H4 (cell line): ENCODE measurements at regions not wholly inside any gene's neighbourhood (a gene's known extent, or its start where the extent isn't known, plus 50 kb on each side); places are given as distances from the start of the nearest gene placed in this dataset.

ENCODE experiments used
- DNase-seq: peaks from one replicate; pipeline ENCODE4 v3.0.0-alpha.2; 2015; ENCODE audit warnings: low spot score

- DNase-seq = no peak
Measured at GRCh38 chr21:35938446-35938845, 121.9 kb downstream of the SETD4 start.

GRCh38 chr21:35933466-35933865, 126.9 kb downstream of the SETD4 start:
- DNase-seq = peak; percentile 70

- DNase-seq = peak; percentile 47
Measured at GRCh38 chr21:35932232-35932911, 128.0 kb downstream of the SETD4 start.

GRCh38 chr21:35929901-35930300, 130.4 kb downstream of the SETD4 start:
- DNase-seq = no peak

- no peak for DNase-seq
Measured at GRCh38 chr21:35927262-35927661, 133.1 kb downstream of the SETD4 start.

- no peak for DNase-seq
Measured at GRCh38 chr21:35926003-35926740, 134.2 kb downstream of the SETD4 start.

- peak; percentile 55 for DNase-seq
Measured at GRCh38 chr21:35925497-35925896, 134.8 kb downstream of the SETD4 start.

- DNase-seq = peak; percentile 87
Measured at GRCh38 chr21:35924714-35925301, 135.5 kb downstream of the SETD4 start.

GRCh38 chr21:35923971-35924370, 136.4 kb downstream of the SETD4 start:
- no peak for DNase-seq

- no peak for DNase-seq
Measured at GRCh38 chr21:35922618-35923017, 137.7 kb downstream of the SETD4 start.

- no peak for DNase-seq
Measured at GRCh38 chr21:35921471-35921870, 138.9 kb downstream of the SETD4 start.

GRCh38 chr21:35920436-35920835, 139.9 kb downstream of the SETD4 start:
- DNase-seq = no peak

GRCh38 chr21:35915030-35915429, 145.3 kb downstream of the SETD4 start:
- DNase-seq = no peak

GRCh38 chr21:35911412-35912191, 148.7 kb downstream of the SETD4 start:
- DNase-seq = no peak

GRCh38 chr21:35909456-35910223, 150.7 kb downstream of the SETD4 start:
- no peak for DNase-seq

- no peak for DNase-seq
Measured at GRCh38 chr21:35908311-35909078, 151.8 kb downstream of the SETD4 start.

GRCh38 chr21:35906586-35906985, 153.7 kb downstream of the SETD4 start:
- DNase-seq = no peak

- no peak for DNase-seq
Measured at GRCh38 chr21:35905963-35906345, 154.4 kb downstream of the SETD4 start.

GRCh38 chr21:35905096-35905962, 155.0 kb downstream of the SETD4 start:
- DNase-seq = no peak

- no peak for DNase-seq
Measured at GRCh38 chr21:35900539-35900938, 159.8 kb downstream of the SETD4 start.
